H1 (cell line): ENCODE measurements at regions not wholly inside any gene's neighbourhood (a gene's known extent, or its start where the extent isn't known, plus 50 kb on each side); places are given as distances from the start of the nearest gene placed in this dataset.

ENCODE experiments used
- CTCF ChIA-PET: fragments of 300-600 bp; sonication (Branson Sonifier 250); formaldehyde crosslinking; loops from one replicate; lab custom pipeline; 2021; ENCODE audit not compliant: partially characterized antibody; lab: Charles Lee
- POLR2A ChIA-PET: fragments of 300-600 bp; sonication (Branson Sonifier 250); formaldehyde crosslinking; loops from one replicate; lab custom pipeline; 2021; ENCODE audit warnings: inconsistent platforms; ENCODE audit not compliant: partially characterized antibody; lab: Charles Lee
- DNase-seq, 2 experiments: peaks; one replicate each; pipeline versions ENCODE4 v3.0.0 to v3.0.0-alpha.2; 2010 to 2022; ENCODE audit warnings: low spot score in 2 of 2, low read depth in 1 of 2, mixed read lengths in 1 of 2
- FAIRE-seq: peaks from 2 replicates; lab custom pipeline; 2011; peaks lifted over from hg19 to GRCh38; lab: Jason Lieb, UNC
- H2AFZ ChIP-seq: 2 replicates; pipeline ENCODE4 v1.8.1; 2012; ENCODE audit warnings: low read length, inconsistent platforms
- H2AK5ac ChIP-seq: 2 replicates; pipeline ENCODE4 v1.6.1; 2013; ENCODE audit warnings: low read depth, low read length
- H2BK120ac ChIP-seq: replicated peaks from 2 replicates; pipeline ENCODE3; 2013; ENCODE audit warnings: low read depth, low read length, inconsistent platforms
- H2BK12ac ChIP-seq: 2 replicates; pipeline ENCODE4 v1.6.1; 2013; ENCODE audit warnings: low read depth, low read length
- H2BK15ac ChIP-seq: 2 replicates; pipeline ENCODE4 v1.6.1; 2013; ENCODE audit warnings: low read length
- H2BK20ac ChIP-seq: 2 replicates; pipeline ENCODE4 v1.6.1; 2013; ENCODE audit warnings: low read length
- H2BK5ac ChIP-seq: 2 replicates; pipeline ENCODE4 v1.6.1; 2013; ENCODE audit warnings: low read depth, low read length
- H3K14ac ChIP-seq: 2 replicates; pipeline ENCODE4 v1.6.1; 2013; ENCODE audit warnings: inconsistent platforms; ENCODE audit not compliant: insufficient read length
- H3K18ac ChIP-seq: 2 replicates; pipeline ENCODE4 v1.6.1; 2013; ENCODE audit warnings: low read length; ENCODE audit errors: extremely low read depth
- H3K23ac ChIP-seq: 2 replicates; pipeline ENCODE4 v1.6.1; 2013; ENCODE audit warnings: inconsistent platforms; ENCODE audit not compliant: insufficient read length
- H3K23me2 ChIP-seq: 2 replicates; pipeline ENCODE4 v1.6.1; 2013; ENCODE audit warnings: low read depth, low read length
- H3K27ac ChIP-seq: 2 replicates; pipeline ENCODE4 v1.6.1; 2011; ENCODE audit warnings: low read depth, low read length, inconsistent platforms
- H3K27me3 ChIP-seq, 4 experiments: replicated peaks in 1 of 4; 1 replicate in 1 of 4; 2 replicates in 3 of 4; pipeline versions ENCODE4 v1.6.1 to v1.8.1; 2011 to 2013; ENCODE audit warnings: low read length in 3 of 4, mild to moderate bottlenecking in 3 of 4, inconsistent platforms in 2 of 4, mixed read lengths in 2 of 4, moderate library complexity in 1 of 4; ENCODE audit not compliant: control insufficient read depth in 3 of 4, insufficient read depth in 3 of 4; ENCODE audit errors: extremely low read depth in 1 of 4
- H3K36me3 ChIP-seq, 4 experiments: 2 replicates each; pipeline versions ENCODE4 v1.6.1 to v1.8.1; 2011 to 2013; ENCODE audit warnings: mild to moderate bottlenecking in 4 of 4, low read length in 3 of 4, moderate library complexity in 2 of 4, control low read depth in 1 of 4, inconsistent platforms in 1 of 4; ENCODE audit not compliant: insufficient read depth in 4 of 4, control insufficient read depth in 2 of 4
- H3K4ac ChIP-seq: replicated peaks from 2 replicates; pipeline ENCODE3; 2013; ENCODE audit warnings: low read length, low read depth, mixed read lengths, inconsistent platforms; ENCODE audit not compliant: insufficient read length
- H3K4me1 ChIP-seq, 4 experiments: replicated peaks in 1 of 4; 1 replicate in 1 of 4; 2 replicates in 3 of 4; pipeline versions ENCODE4 v1.6.1 to v1.8.1; 2011 to 2013; ENCODE audit warnings: low read length in 3 of 4, inconsistent platforms in 2 of 4, mixed read lengths in 1 of 4; ENCODE audit not compliant: insufficient read depth in 4 of 4, control insufficient read depth in 3 of 4
- H3K4me2 ChIP-seq, 2 experiments: 2 replicates each; pipeline versions ENCODE4 v1.6.1 to v1.8.1; 2011 to 2013; ENCODE audit warnings: low read depth in 2 of 2, low read length in 2 of 2, control low read depth in 1 of 2, inconsistent platforms in 1 of 2, mild to moderate bottlenecking in 1 of 2; ENCODE audit not compliant: insufficient read depth in 1 of 2
- H3K4me3 ChIP-seq, 4 experiments: fragments of 200-600, 300-600 bp in 1 of 4; sonication (generic), shearing (Covaris generic), sonication (Bioruptor Twin) in 1 of 4; 2 replicates each; pipeline versions ENCODE4 v1.5.1 to v1.8.1; 2011 to 2016; ENCODE audit warnings: low read length in 4 of 4, low read depth in 3 of 4, control low read depth in 2 of 4, inconsistent platforms in 2 of 4, mild to moderate bottlenecking in 2 of 4, mixed read lengths in 1 of 4, moderate library complexity in 1 of 4; ENCODE audit not compliant: insufficient read depth in 2 of 4; ENCODE audit errors: extremely low read depth in 1 of 4
- H3K56ac ChIP-seq: replicated peaks from 2 replicates; pipeline ENCODE3; 2013; ENCODE audit warnings: low read depth, mild to moderate bottlenecking, mixed read lengths, low read length, inconsistent platforms; ENCODE audit not compliant: insufficient read length
- H3K79me1 ChIP-seq: 2 replicates; pipeline ENCODE4 v1.6.1; 2013; ENCODE audit warnings: low read depth, low read length, control low read depth
- H3K79me2 ChIP-seq, 2 experiments: 2 replicates each; pipeline versions ENCODE4 v1.6.1 to v1.8.1; 2012 to 2013; ENCODE audit warnings: low read length in 2 of 2, mild to moderate bottlenecking in 2 of 2, inconsistent platforms in 1 of 2; ENCODE audit not compliant: insufficient read depth in 2 of 2, control insufficient read depth in 1 of 2
- H3K9ac ChIP-seq, 4 experiments: replicated peaks in 1 of 4; 1 replicate in 1 of 4; 2 replicates in 3 of 4; pipeline versions ENCODE4 v1.6.1 to v1.8.1; 2011 to 2013; ENCODE audit warnings: low read depth in 3 of 4, low read length in 3 of 4, control low read depth in 2 of 4, mild to moderate bottlenecking in 2 of 4, moderate library complexity in 2 of 4, inconsistent platforms in 1 of 4; ENCODE audit errors: extremely low read depth in 1 of 4
- H3K9me3 ChIP-seq, 2 experiments: 2 replicates each; pipeline versions ENCODE4 v1.6.1 to v1.8.1; 2012 to 2013; ENCODE audit warnings: mild to moderate bottlenecking in 2 of 2, moderate library complexity in 2 of 2, control low read depth in 1 of 2, inconsistent platforms in 1 of 2, low read depth in 1 of 2, low read length in 1 of 2, mixed read lengths in 1 of 2; ENCODE audit not compliant: insufficient read depth in 2 of 2
- H4K20me1 ChIP-seq, 2 experiments: replicated peaks in 1 of 2; 2 replicates each; pipeline versions ENCODE3 to v1.8.1; 2011 to 2013; ENCODE audit warnings: inconsistent platforms in 2 of 2, low read length in 2 of 2, mild to moderate bottlenecking in 1 of 2; ENCODE audit not compliant: insufficient read depth in 2 of 2, control insufficient read depth in 1 of 2
- H4K5ac ChIP-seq: 2 replicates; pipeline ENCODE4 v1.6.1; 2013; ENCODE audit warnings: low read length, low read depth, mixed read lengths, inconsistent platforms; ENCODE audit not compliant: insufficient read length
- H4K8ac ChIP-seq: 2 replicates; pipeline ENCODE4 v1.8.0; 2013; ENCODE audit warnings: mild to moderate bottlenecking, moderate library complexity, low read length, inconsistent platforms; ENCODE audit not compliant: insufficient read depth; ENCODE audit errors: extremely low read depth
- H4K91ac ChIP-seq: replicated peaks from 2 replicates; pipeline ENCODE3; 2013; ENCODE audit warnings: low read length, mixed read lengths, inconsistent platforms; ENCODE audit not compliant: insufficient read length
- EZH2 ChIP-seq: fragments of 200-600 bp; sonication (generic); IDR thresholded peaks from 2 replicates; pipeline ENCODE4 v1.7.1; 2012; ENCODE audit warnings: low read depth, mild to moderate bottlenecking, moderate library complexity, low read length, inconsistent platforms; ENCODE audit not compliant: severe bottlenecking
- HDAC2 ChIP-seq, 2 experiments: fragments of 300-600 bp in 1 of 2; sonication (generic) in 1 of 2; IDR thresholded peaks; 2 replicates each; pipeline ENCODE4 v1.6.1; 2011 to 2012; ENCODE audit warnings: low read depth in 2 of 2, low read length in 2 of 2, mild to moderate bottlenecking in 2 of 2, moderate library complexity in 2 of 2, borderline replicate concordance in 1 of 2, inconsistent platforms in 1 of 2
- RAD21 ChIP-seq, 2 experiments: IDR thresholded peaks in 1 of 2; conservative IDR thresholded peaks in 1 of 2; 2 replicates each; pipeline ENCODE4 v1.6.1; 2011; ENCODE audit warnings: low read depth in 2 of 2, low read length in 2 of 2, improper control_type of control experiment in 1 of 2, inconsistent platforms in 1 of 2, mild to moderate bottlenecking in 1 of 2, moderate library complexity in 1 of 2
- RBBP5 ChIP-seq: IDR thresholded peaks from 2 replicates; pipeline ENCODE4 v1.7.1; 2012; ENCODE audit warnings: low read depth, mild to moderate bottlenecking, inconsistent platforms, low read length, moderate library complexity, borderline replicate concordance
- TCF12 ChIP-seq: IDR thresholded peaks from 2 replicates; pipeline ENCODE4 v1.6.1; 2011; ENCODE audit warnings: low read depth, mild to moderate bottlenecking, low read length
- WGBS, 2 experiments: shearing (Covaris generic) in 1 of 2; methylation state at CpG; one replicate each; pipeline versions ENCODE4 v1.1.6 to v1.1.7; 2013 to 2015; ENCODE audit warnings: low lambda C conversion rate in 2 of 2, mixed read lengths in 2 of 2, inconsistent platforms in 1 of 2, low coverage in 1 of 2, missing lambda C conversion rate in 1 of 2; ENCODE audit not compliant: insufficient replicate concordance in 2 of 2, insufficient coverage in 1 of 2, insufficient read length in 1 of 2; ENCODE audit errors: extremely low coverage in 1 of 2, missing lambda C conversion rate in 1 of 2; 5-methylcytosine and 5-hydroxymethylcytosine counted together

GRCh38 chr3:6112546-6112945 lies 748.4 kb upstream of the GRM7 start:
- Histone ChIP-seq H2BK15ac (no peak overlapping the region), H3K23me2 (no peaks in the 10 kb centered on the region), H3K14ac (no peak overlapping the region), H3K27me3 (no peaks in the 10 kb centered on the region), H3K18ac (no peak overlapping the region), H2BK5ac (no peak overlapping the region), H4K8ac (no peak overlapping the region), H3K4me1 (peaks cover 0 to 4% (median 0%) of the 10 kb centered on the region in 4 experiments; a peak in 1 of 7 replicates), H3K4me3 (no peak overlapping the region), H3K36me3 (no peaks in the 10 kb centered on the region), H2BK20ac (no peak overlapping the region), H4K20me1 (no peaks in the 10 kb centered on the region), H3K79me1 (no peaks in the 10 kb centered on the region), H3K9ac (no peak overlapping the region), H3K56ac (no peak overlapping the region), H2BK120ac (no peak overlapping the region), H3K4me2 (no peak overlapping the region), H3K9me3 (no peaks in the 10 kb centered on the region), H2BK12ac (no peak overlapping the region), H3K4ac (no peak overlapping the region), H3K79me2 (no peaks in the 10 kb centered on the region), H2AK5ac (no peak overlapping the region), H2AFZ (no peak overlapping the region), H3K27ac (no peak overlapping the region), H4K5ac (no peak overlapping the region), H4K91ac (no peak overlapping the region), H3K23ac (no peak overlapping the region)
- DNase-seq: no peak
- CTCF ChIA-PET: no interaction called here
- POLR2A ChIA-PET: no interaction called here
- WGBS, 2 experiments: 83% methylated on average over 3 of the region's 3 CpGs; no CpG with 5 or more reads in 1 of the 2 experiments
- FAIRE-seq: no peak
- no peak for TF ChIP-seq TCF12
- TF ChIP-seq RAD21 (IDR thresholded peaks at IDR 0.05 in 1 of 2, conservative IDR thresholded peaks at IDR 0.05 in 1 of 2; ENCODE audit: low read depth in 2 of 2, low read length in 2 of 2): no peak
- no peak for TF ChIP-seq HDAC2 (IDR thresholded peaks at IDR 0.05; ENCODE audit: borderline replicate concordance in 1 of 2, low read depth in 2 of 2, low read length in 2 of 2)
- no peak for TF ChIP-seq EZH2
- no peak for TF ChIP-seq RBBP5
